ENCODE measurements at regions not wholly inside any gene's neighbourhood (a gene's known extent, or its start where the extent isn't known, plus 50 kb on each side); places are given as distances from the start of the nearest gene placed in this dataset.
"Not testable (repeated sequence)": the region's sequence is repeated elsewhere in the genome, so short reads cannot be mapped to it uniquely, and the experiment has no call there.

GRCh38 chrX:19243431-19243830 lies 100.3 kb upstream of the PDHA1 start:
- ATAC-seq = no peak

DNA sequence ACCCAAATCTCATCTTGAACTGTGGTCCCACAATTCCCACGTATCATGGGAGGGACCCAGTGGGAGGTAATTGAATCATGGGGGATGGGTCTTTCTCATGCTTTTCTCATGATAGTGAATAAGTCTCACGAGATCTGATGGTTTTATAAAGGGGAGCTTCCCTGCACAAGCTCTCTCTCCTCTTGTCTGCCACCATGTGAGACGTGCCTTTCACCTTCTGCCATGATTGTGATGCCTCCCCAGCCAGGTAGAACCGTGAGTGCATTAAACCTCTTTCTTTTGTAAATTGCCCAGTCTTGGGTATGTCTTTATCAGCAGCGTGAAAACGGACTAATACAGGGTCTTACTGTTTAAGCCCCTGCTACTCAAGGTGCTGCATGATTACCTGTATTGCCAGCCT lies 98.8 kb upstream of the PDHA1 start:
- not testable (repeated sequence) for ATAC-seq

- ATAC-seq = no peak
These were observed 97.9 kb upstream of the PDHA1 start for GRCh38 chrX:19245711-19246269.

- ATAC-seq = no peak
These were observed 86.7 kb upstream of the PDHA1 start for GRCh38 chrX:19256986-19257385.

DNA sequence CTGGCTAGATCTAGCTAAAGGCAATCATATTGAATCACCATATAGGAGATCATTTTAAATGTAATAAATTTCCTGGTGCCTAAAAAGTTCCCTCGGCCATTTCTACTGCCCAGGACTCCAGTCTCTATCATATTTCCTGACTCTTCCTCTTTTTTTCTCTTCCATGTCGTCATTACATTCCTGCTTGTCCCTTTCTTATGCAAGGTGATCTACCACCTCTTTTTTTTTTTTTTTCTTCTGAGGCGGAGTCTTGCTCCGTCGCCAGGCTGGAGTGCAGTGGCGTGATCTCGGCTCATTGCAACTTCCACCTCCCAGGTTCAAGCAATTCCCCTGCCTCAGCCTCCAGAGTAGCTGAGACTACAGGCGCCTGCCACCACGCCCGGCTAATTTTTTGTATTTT lies 82.7 kb upstream of the PDHA1 start:
- ATAC-seq = not testable (repeated sequence)

DNA sequence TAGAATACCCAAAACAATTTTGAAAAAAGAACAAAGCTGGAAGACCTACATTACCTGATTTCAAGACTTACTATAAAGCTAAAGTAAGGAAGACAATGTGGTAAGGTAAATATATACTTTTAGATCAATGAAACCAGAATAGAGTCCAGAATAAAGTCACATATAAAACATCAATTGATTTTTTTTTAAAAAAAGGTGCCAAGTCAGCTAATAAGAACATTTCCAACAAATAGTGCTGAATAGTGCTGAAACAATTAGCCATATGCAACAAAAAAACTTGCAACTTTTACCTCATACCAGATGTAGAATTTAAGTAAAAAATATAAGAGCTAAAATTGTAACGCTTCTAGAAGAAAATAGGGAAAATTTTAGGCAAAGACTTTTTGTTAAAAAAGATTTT lies 73.0 kb upstream of the PDHA1 start:
- ATAC-seq = no peak

DNA sequence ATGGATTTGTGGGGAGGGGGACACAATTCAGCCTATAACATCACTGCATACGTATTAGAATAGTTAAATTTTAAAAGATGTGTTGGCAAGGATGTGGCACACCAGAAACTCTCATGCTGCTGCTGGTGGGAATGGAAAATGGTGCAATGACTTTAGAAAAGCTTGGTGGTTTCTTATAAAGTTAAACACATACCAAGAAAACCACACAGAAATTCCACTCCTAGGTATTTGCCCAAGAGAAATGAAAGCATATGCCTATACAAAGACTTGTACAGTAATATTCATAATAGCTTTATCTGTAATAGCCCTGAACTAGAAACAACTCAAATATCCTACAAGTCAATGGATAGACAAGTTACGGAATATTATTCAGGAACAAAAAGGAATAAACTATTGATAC lies 71.3 kb upstream of the PDHA1 start:
- ATAC-seq = no peak

- ATAC-seq = no peak
These were observed 63.1 kb upstream of the PDHA1 start for GRCh38 chrX:19280636-19281035.

DNA sequence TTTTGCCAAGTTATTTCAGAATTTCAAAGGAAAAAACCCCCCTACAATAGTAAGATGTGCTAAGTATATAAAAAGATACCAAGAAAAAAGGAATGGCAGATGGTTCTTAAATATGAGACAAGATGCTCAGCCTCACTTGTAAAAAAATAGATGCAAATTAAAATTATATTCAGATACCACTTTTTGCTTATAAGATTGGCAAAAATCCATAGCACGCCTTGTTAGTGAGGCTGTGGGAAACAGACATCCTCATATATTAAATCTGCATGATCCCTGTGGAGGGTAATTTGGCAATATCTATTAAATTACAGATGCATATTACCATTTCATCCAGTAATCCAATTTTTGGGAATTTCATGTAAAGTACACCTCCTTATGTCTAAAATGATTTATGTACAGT lies 62.5 kb upstream of the PDHA1 start:
- no peak for ATAC-seq

GRCh38 chrX:19283597-19284339 lies 60.0 kb upstream of the PDHA1 start:
- no peak for ATAC-seq

DNA sequence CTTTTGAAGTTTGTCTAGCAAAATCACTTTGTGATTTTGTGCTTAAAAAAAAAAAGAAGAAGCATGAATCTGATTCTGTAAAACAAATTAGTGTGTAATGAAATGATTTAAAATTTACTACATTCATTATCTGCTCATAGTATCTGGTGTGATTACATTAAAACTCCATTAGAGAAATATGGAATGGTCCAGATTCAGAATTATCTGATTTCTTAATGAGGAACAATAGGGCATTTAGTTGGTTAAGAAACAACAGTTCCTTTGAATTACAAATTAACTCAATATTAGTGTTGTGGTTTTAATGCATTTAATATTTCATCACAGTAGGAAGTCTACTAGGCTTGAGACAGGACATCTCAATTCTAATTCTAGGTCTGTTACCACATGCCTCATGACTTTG lies 57.9 kb upstream of the PDHA1 start:
- no peak for ATAC-seq

DNA sequence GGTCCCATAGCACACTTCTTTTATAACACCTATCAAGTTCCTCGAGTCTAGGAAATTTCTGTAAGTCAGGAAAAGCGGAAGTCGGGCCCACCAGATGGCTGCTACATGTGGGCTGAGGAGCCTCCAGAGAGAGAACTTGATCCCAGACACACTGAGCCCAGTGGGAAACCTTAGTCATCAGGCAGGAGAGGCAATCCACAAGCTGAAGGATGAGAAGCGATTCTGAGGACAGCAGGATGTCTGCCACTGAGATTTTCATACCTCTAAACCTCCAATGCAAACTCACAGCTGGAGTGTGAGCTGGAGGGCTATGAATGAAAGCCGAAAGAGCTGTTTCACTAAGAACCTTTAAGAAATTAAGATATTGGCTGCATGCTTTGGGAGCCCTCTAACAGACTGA lies 52.6 kb upstream of the PDHA1 start:
- ATAC-seq = no peak

GRCh38 chrX:19293606-19294325 lies 50.0 kb upstream of the PDHA1 start:
- ATAC-seq = no peak
